C4-2B (cell line): ENCODE measurements at regions not wholly inside any gene's neighbourhood (a gene's known extent, or its start where the extent isn't known, plus 50 kb on each side); places are given as distances from the start of the nearest gene placed in this dataset.

Experiments used
- H3K27ac ChIP-seq: fragments of 450-650 bp; 2 replicates; pipeline ENCODE4 v1.5.1; 2017
- CTCF ChIP-seq: fragments of 450-650 bp; conservative IDR thresholded peaks from 2 replicates; pipeline ENCODE4 v1.5.1; 2017; ENCODE audit warnings: mild to moderate bottlenecking
- ZFX ChIP-seq: fragments of 450-650 bp; IDR thresholded peaks from 2 replicates; pipeline ENCODE4 v1.6.1; 2017

GRCh38 chr16:6281994-6282393 is 1050.7 kb upstream of the RBFOX1 start:
- H3K27ac ChIP-seq: no peak overlapping the region
- TF ChIP-seq ZFX (no peak), CTCF (no peak)

GRCh38 chr16:6281274-6281673 is 1051.4 kb upstream of the RBFOX1 start:
- no peak overlapping the region for H3K27ac ChIP-seq
- no peak for TF ChIP-seq ZFX
- TF ChIP-seq CTCF: no peak

GRCh38 chr16:6280055-6280454 is 1052.6 kb upstream of the RBFOX1 start:
- no peak overlapping the region for H3K27ac ChIP-seq
- TF ChIP-seq ZFX: no peak
- no peak for TF ChIP-seq CTCF

- H3K27ac ChIP-seq: no peak overlapping the region
- TF ChIP-seq CTCF (no peak), ZFX (no peak)
Observed at GRCh38 chr16:6279286-6279685, 1053.4 kb upstream of the RBFOX1 start.

- no peak overlapping the region for H3K27ac ChIP-seq
- no peak for TF ChIP-seq CTCF
- no peak for TF ChIP-seq ZFX
Observed at GRCh38 chr16:6274351-6274750, 1058.3 kb upstream of the RBFOX1 start.

- no peak for TF ChIP-seq ZFX
- no peak for TF ChIP-seq CTCF
- no peak overlapping the region for H3K27ac ChIP-seq
Observed at GRCh38 chr16:6267682-6268081, 1065.0 kb upstream of the RBFOX1 start.

- H3K27ac ChIP-seq: no peak overlapping the region
- no peak for TF ChIP-seq CTCF
- TF ChIP-seq ZFX: no peak
Observed at GRCh38 chr16:6266703-6267102, 1065.9 kb upstream of the RBFOX1 start.
